HepG2 (cell line): ENCODE measurements at regions not wholly inside any gene's neighbourhood (a gene's known extent, or its start where the extent isn't known, plus 50 kb on each side); places are given as distances from the start of the nearest gene placed in this dataset.
A peak's percentile ranks its signal among the peaks of the same experiment; 100 is the strongest.

Experiments used
- CEBPB ChIP-seq: IDR thresholded peaks from 2 replicates; pipeline ENCODE4 v1.6.1; 2011; ENCODE audit warnings: low read depth, low read length, improper control_type of control experiment, borderline replicate concordance
- EHMT2 ChIP-seq: fragments of 200-600 bp; sonication (generic); IDR thresholded peaks from 2 replicates; pipeline ENCODE4 v1.7.0; 2017; ENCODE audit warnings: antibody characterized with exemption, low read depth, low read length, borderline replicate concordance
- FOXP4 ChIP-seq: sonication (generic); formaldehyde crosslinking; IDR thresholded peaks from 2 replicates; pipeline ENCODE4 v1.4.0; 2020; ENCODE audit warnings: missing genetic modification reagents
- HNRNPK ChIP-seq: fragments of 200-400 bp; formaldehyde crosslinking; IDR thresholded peaks from 2 replicates; pipeline ENCODE4 v1.6.1; 2018; ENCODE audit warnings: low read length, low read depth, moderate library complexity, mild to moderate bottlenecking; ENCODE audit not compliant: poor library complexity, severe bottlenecking
- IKZF1 ChIP-seq: fragments of 450-650 bp; IDR thresholded peaks from 2 replicates; pipeline ENCODE4 v1.7.1; 2016
- KMT2A ChIP-seq: sonication (generic); formaldehyde crosslinking; IDR thresholded peaks from 2 replicates; pipeline ENCODE4 v1.4.0; 2020; ENCODE audit warnings: missing genetic modification reagents
- MAX ChIP-seq: IDR thresholded peaks from 2 replicates; pipeline ENCODE4 v1.6.1; 2012; ENCODE audit warnings: inconsistent platforms
- MIER3 ChIP-seq: IDR thresholded peaks from 2 replicates; pipeline ENCODE4 v1.6.1; 2016; ENCODE audit warnings: missing compliant biosample characterization, borderline replicate concordance
- NR2F1 ChIP-seq, 2 experiments: fragments of 450-650 bp in 1 of 2; formaldehyde crosslinking in 1 of 2; IDR thresholded peaks; 2 replicates each; pipeline versions ENCODE4 v1.5.0 to v1.6.1; 2016 to 2020; ENCODE audit warnings: mild to moderate bottlenecking in 1 of 2, missing compliant biosample characterization in 1 of 2, missing genetic modification reagents in 1 of 2, moderate library complexity in 1 of 2
- POLR2AphosphoS5 ChIP-seq: IDR thresholded peaks from 2 replicates; pipeline ENCODE4 v1.6.1; 2012; ENCODE audit warnings: low read depth, low read length
- SNAPC2 ChIP-seq: sonication (generic); formaldehyde crosslinking; IDR thresholded peaks from 2 replicates; pipeline ENCODE4 v1.8.1; 2022; ENCODE audit warnings: mild to moderate bottlenecking, missing genetic modification reagents
- SPEN ChIP-seq: sonication (generic); formaldehyde crosslinking; IDR thresholded peaks from 2 replicates; pipeline ENCODE4 v1.5.1; 2020; ENCODE audit warnings: low read depth, mild to moderate bottlenecking, missing genetic modification reagents
- ZNF280D ChIP-seq: sonication (generic); formaldehyde crosslinking; IDR thresholded peaks from 2 replicates; pipeline ENCODE4 v1.5.1; 2020; ENCODE audit warnings: mild to moderate bottlenecking, missing genetic modification reagents
- ZNF350 ChIP-seq: sonication (generic); formaldehyde crosslinking; IDR thresholded peaks from 2 replicates; pipeline ENCODE4 v1.4.0; 2020; ENCODE audit warnings: mild to moderate bottlenecking, low read depth, missing genetic modification reagents, borderline replicate concordance
- ZNF546 ChIP-seq: sonication (generic); formaldehyde crosslinking; conservative IDR thresholded peaks from 2 replicates; pipeline ENCODE4 v1.8.1; 2023; ENCODE audit warnings: mild to moderate bottlenecking, missing genetic modification reagents
- TF ChIP-seq, protein P1 (sequence below): sonication (generic); formaldehyde crosslinking; conservative IDR thresholded peaks from 2 replicates; pipeline ENCODE4 v1.8.0; 2022; ENCODE audit warnings: mild to moderate bottlenecking, moderate library complexity, missing genetic modification reagents
- TF ChIP-seq, protein P2 (sequence below): IDR thresholded peaks from 2 replicates; pipeline ENCODE4 v1.6.1; 2018; ENCODE audit warnings: missing genetic modification reagents
- TF ChIP-seq, protein P3 (sequence below): sonication (generic); formaldehyde crosslinking; conservative IDR thresholded peaks from 2 replicates; pipeline ENCODE4 v1.8.1; 2023; ENCODE audit warnings: missing genetic modification reagents

DNA sequence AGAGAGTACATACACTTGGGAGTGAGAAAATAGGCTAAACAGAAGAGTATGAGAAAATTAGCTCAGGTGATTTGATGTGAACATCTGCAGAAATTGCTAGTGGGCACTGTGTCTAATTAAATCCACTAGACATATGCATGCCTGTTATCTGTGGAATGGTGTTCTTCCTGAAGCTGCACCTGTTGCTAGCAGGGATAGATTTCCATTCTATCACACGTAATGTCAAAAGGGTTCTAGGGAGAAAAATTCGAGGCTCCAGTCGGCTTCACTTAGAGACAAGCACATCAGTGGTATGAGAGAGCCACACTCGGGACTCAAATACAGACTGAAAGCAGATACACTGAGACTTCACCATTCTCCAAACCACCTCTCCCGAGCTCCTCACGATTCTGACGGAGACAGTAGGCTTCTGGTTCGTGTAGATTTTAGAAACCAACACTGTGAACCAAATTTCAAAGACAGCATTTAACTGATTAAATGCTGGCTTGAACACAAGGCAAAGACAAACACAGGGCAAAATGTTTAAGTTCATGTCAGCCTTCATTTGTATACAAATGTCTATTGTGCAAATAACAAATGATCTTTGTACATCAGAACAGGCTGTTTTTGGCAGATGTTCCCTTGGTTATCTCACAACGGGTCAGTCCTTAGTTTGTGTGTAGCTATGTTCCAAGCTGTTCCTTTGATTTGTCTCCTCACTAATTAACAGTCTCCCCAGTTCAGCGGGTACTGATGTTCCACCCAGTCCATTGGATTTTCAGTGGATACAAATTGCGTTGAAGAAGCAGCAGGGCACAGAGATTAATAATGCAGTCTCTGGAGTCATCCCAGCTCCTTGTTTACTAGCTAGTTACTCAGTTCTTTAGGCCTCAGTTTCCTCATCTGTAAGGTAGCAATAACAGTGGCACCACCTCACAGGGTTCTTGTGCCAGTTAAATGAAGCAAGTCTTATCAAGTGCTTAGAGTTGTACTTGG, 131.0 kb upstream of the IFNGR1 start (continued):
- TF ChIP-seq, protein P1, sequence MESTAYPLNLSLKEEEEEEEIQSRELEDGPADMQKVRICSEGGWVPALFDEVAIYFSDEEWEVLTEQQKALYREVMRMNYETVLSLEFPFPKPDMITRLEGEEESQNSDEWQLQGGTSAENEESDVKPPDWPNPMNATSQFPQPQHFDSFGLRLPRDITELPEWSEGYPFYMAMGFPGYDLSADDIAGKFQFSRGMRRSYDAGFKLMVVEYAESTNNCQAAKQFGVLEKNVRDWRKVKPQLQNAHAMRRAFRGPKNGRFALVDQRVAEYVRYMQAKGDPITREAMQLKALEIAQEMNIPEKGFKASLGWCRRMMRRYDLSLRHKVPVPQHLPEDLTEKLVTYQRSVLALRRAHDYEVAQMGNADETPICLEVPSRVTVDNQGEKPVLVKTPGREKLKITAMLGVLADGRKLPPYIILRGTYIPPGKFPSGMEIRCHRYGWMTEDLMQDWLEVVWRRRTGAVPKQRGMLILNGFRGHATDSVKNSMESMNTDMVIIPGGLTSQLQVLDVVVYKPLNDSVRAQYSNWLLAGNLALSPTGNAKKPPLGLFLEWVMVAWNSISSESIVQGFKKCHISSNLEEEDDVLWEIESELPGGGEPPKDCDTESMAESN (CRISPR knock-in tag) = peak; percentile 64; the same call in 1 of the 2 replicates
- TF ChIP-seq CEBPB = peak; percentile 81
- TF ChIP-seq SPEN (CRISPR knock-in tag) = no peak
- peak; percentile 72 for TF ChIP-seq POLR2AphosphoS5
- TF ChIP-seq HNRNPK = no peak
- peak; percentile 82 for TF ChIP-seq MIER3 (CRISPR knock-in tag)
- TF ChIP-seq, protein P2, sequence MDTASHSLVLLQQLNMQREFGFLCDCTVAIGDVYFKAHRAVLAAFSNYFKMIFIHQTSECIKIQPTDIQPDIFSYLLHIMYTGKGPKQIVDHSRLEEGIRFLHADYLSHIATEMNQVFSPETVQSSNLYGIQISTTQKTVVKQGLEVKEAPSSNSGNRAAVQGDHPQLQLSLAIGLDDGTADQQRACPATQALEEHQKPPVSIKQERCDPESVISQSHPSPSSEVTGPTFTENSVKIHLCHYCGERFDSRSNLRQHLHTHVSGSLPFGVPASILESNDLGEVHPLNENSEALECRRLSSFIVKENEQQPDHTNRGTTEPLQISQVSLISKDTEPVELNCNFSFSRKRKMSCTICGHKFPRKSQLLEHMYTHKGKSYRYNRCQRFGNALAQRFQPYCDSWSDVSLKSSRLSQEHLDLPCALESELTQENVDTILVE (CRISPR knock-in tag) = peak; percentile 71
- peak; percentile 41; the same call in 1 of the 2 replicates for TF ChIP-seq ZNF280D (CRISPR knock-in tag)
- no peak for TF ChIP-seq ZNF546 (CRISPR knock-in tag)
- no peak for TF ChIP-seq ZNF350 (CRISPR knock-in tag)
- TF ChIP-seq NR2F1 (CRISPR knock-in tag; IDR thresholded peaks at IDR 0.05) = peak in 1 of 2 experiments; percentile 62; a peak in 2 of 4 replicates
- peak; percentile 46; the same call in 1 of the 2 replicates for TF ChIP-seq KMT2A (CRISPR knock-in tag)
- 0 out of 2 replicates have a peak, but pooled peaks have one; percentile 64 for TF ChIP-seq SNAPC2 (CRISPR knock-in tag)
- TF ChIP-seq MAX = peak; percentile 38; the same call in 1 of the 2 replicates
- 0 out of 2 replicates have a peak, but pooled peaks have one; percentile 60 for TF ChIP-seq EHMT2
- TF ChIP-seq, protein P3, sequence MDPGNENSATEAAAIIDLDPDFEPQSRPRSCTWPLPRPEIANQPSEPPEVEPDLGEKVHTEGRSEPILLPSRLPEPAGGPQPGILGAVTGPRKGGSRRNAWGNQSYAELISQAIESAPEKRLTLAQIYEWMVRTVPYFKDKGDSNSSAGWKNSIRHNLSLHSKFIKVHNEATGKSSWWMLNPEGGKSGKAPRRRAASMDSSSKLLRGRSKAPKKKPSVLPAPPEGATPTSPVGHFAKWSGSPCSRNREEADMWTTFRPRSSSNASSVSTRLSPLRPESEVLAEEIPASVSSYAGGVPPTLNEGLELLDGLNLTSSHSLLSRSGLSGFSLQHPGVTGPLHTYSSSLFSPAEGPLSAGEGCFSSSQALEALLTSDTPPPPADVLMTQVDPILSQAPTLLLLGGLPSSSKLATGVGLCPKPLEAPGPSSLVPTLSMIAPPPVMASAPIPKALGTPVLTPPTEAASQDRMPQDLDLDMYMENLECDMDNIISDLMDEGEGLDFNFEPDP (CRISPR knock-in tag) = peak; percentile 73; the same call in 1 of the 2 replicates
- TF ChIP-seq FOXP4 (CRISPR knock-in tag) = peak; percentile 91
- no peak for TF ChIP-seq IKZF1
